Left colon (tissue), 2 donors: ENCODE measurements at regions not wholly inside any gene's neighbourhood (a gene's known extent, or its start where the extent isn't known, plus 50 kb on each side); places are given as distances from the start of the nearest gene placed in this dataset.
"Not testable (repeated sequence)": the region's sequence is repeated elsewhere in the genome, so short reads cannot be mapped to it uniquely, and the experiment has no call there.

Experiments used
- ATAC-seq: fragments of 200-7000 bp; cut with Tn5 transposase; one replicate; pipeline ENCODE4 v1.9.1; 2020; ENCODE audit warnings: mild to moderate bottlenecking, moderate library complexity
- DNase-seq, 2 donors: peaks; one replicate each; pipeline ENCODE4 v3.0.0-alpha.2; 2020
- intact Hi-C, 2 donors: fragments of 100-400 bp; cut with DNase I in 1 of 2; cut with micrococcal nuclease in 1 of 2; formaldehyde crosslinking; loops; one replicate each; pipeline versions ENCODE4 v1.11.2 to v1.14.0; 2022; cut with DNase I, micrococcal nuclease
- donor health status: DM: no; HTN: no; CAD: no.
- donor health status: DM: yes; HTN: yes; CAD: no.

GRCh38 chr2:139773720-139774277, 993.6 kb upstream of the NXPH2 start:
- ATAC-seq, result no peak
- intact Hi-C loops, result no loop called here
- no peak for DNase-seq

GRCh38 chr2:139769633-139770032, 989.4 kb upstream of the NXPH2 start:
- DNase-seq, result no peak
- ATAC-seq, result no peak

DNA sequence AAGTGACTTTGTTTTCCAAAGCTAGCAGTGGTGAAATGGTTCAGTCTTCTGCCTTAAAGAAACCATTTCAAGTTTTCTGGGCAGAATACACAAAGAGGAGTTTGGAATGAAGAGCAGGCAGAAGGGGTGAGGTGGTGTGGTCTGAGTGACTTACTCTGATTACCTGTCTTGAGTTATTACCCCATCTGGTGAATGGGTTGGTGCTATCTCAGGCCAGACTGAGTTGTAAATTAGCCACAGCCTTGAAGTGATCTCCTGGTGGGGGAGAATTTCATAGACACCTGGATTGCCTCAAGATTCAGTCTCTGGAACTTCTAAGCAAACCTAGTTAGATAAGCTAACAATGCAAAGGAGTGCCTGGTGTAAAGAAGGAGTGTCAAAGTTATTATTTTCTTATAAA, 983.5 kb upstream of the NXPH2 start:
- no peak for ATAC-seq
- DNase-seq, result no peak
- intact Hi-C loops, result no loop called here

More at GRCh38 chr2:139769633-139770032, 989.4 kb upstream of the NXPH2 start:
- intact Hi-C loops, result no loop called here

GRCh38 chr2:139759000-139759505, 978.9 kb upstream of the NXPH2 start:
- ATAC-seq (no peak), DNase-seq (no peak)
- intact Hi-C loops, result no loop called here

GRCh38 chr2:139746901-139747300, 966.7 kb upstream of the NXPH2 start:
- ATAC-seq (no peak), DNase-seq (no peak)
- intact Hi-C loops, result no loop called here

DNA sequence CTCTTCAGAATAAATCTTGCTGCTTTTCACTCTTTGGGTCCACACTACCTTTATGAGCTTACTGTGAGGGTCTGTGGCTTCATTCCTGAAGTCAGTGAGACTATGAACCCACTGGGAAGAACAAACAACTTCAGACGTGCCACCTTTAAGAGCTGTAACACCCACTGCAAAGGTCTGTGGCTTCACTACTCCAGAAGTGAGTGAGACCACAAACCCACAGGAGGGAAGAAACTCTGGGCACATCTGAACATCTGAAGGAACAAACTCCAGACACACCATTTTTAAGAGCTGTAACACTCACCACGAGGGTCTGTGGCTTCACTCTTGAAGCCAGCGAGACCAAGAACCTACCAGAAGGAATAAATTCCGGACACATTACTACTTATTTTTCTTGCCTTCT, 964.1 kb upstream of the NXPH2 start:
- DNase-seq (no peak), ATAC-seq (no peak)
- intact Hi-C loops, result no loop called here

DNA sequence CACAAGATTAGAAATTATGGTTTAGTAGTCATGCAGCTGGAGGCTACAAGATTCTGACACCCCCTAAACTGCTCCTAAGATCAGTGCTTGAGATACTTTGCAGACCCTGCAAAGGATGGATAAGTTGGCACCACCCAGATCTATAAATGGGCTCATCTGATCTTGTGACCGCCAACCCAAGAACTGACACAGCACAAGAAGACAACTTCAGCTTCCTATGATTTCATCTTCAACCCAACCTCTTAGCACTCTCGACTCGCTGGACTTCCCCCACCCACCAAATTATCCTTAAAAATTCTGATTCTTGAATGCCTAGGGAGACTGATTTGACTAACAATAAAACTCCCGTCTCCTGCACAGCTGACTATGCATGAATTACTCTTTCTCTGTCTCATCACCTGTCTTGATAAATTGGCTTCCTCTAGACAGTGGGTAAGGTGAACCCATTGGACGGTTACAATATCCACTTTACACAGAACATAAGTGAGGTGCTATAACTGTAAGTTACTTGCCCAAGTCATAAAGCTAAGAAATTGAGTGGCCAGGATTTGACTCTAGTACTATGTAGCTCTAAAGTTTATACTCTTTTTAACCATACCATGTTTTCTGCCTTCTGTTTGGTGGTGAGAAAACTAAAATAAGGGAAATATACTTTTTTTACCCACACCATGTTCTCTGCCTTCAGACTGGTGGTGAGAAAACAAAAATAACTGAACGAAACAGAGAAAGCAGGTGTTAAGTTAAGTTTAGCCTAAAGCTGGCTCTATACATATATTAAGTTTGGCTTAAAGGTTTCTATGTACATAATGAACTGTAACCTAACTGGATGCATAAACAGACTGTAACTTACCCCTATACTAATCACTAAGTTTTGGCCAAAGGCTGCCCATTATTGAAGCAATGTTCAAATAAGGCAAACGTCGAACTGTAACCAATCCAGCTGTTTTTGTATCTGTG, 962.3 kb upstream of the NXPH2 start:
- intact Hi-C loops, result no loop called here
- DNase-seq, result no peak

DNA sequence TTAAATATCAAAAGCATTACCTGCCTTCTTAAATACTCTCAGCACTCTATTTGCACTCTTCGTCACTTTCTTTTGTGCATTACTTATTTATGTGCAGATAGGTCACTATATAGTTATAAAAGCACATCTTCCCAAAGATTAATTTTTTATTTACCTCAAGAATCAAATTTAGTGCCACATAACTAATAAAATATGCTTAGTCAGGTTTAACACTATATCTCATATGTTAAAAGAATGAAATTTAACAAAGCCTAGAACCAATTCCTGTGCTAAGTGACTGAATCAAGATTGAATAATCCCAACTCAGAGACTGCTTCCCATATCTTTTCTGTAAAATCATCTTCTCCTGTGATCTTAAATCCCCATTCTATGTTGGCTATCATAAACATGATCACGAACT, 957.5 kb upstream of the NXPH2 start:
- intact Hi-C loops, result no loop called here
- no peak for DNase-seq
- no peak for ATAC-seq

More for the DNA sequence above, 962.3 kb upstream of the NXPH2 start:
- no peak for ATAC-seq

DNA sequence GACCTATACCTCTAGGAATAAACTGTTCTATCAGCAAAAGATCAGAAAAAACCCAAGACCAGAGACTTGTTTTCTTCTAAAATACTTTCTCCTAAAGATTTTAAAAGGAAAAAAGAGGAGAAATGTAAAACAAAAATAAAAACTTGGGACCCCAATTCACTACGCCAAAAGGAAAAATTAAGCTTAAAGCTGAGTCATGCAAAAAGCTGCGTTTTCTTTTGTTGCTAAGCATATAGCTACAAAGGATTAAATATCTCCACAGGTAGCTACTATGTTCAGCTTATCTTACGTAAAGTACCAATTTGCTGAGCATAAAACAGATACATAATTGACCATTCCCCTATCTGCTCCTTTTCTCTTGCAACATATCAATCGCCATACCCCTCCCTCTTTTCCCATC, 950.0 kb upstream of the NXPH2 start:
- intact Hi-C loops, result no loop called here
- no peak for ATAC-seq
- no peak for DNase-seq

DNA sequence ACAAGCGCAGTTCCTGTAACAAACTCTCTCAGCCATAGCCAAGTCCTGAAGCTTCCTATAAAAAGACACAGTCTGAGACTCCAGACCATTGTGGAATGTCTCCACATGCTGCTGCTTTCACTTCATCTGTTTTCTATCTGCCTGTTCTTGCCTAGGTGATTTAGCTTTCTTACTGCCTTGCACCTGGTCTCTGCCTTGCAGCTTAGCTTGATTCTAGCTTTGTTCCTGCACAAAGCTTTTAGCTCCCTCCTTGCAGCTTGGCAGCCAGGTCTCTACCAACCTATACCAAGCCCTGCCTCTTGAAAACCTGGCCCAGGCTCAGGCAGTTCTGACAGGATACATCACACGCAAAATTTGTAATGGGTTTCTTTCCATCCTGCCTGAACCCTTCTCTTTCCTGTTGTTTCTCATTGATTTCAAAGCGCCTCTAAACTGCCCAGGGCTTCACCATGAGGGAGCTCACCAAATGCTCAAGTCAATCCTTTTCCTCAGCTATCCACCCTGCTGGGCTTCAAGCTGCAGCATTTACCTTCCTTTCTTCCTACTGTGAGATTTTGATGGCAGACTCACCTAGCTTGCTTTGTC, 941.3 kb upstream of the NXPH2 start:
- no peak for ATAC-seq

GRCh38 chr2:139720056-139720455, 939.9 kb upstream of the NXPH2 start:
- ATAC-seq (no peak), DNase-seq (no peak)
- intact Hi-C loops, result no loop called here

More for the DNA sequence above, 941.3 kb upstream of the NXPH2 start:
- no peak for DNase-seq
- intact Hi-C loops, result no loop called here

GRCh38 chr2:139704606-139705005, 924.4 kb upstream of the NXPH2 start:
- intact Hi-C loops, result no loop called here
- ATAC-seq, result no peak
- DNase-seq, result no peak

GRCh38 chr2:139694327-139694726, 914.1 kb upstream of the NXPH2 start:
- DNase-seq (no peak), ATAC-seq (no peak)
- intact Hi-C loops, result no loop called here

GRCh38 chr2:139686205-139686604, 906.0 kb upstream of the NXPH2 start:
- intact Hi-C loops, result no loop called here
- DNase-seq (no peak), ATAC-seq (no peak)

DNA sequence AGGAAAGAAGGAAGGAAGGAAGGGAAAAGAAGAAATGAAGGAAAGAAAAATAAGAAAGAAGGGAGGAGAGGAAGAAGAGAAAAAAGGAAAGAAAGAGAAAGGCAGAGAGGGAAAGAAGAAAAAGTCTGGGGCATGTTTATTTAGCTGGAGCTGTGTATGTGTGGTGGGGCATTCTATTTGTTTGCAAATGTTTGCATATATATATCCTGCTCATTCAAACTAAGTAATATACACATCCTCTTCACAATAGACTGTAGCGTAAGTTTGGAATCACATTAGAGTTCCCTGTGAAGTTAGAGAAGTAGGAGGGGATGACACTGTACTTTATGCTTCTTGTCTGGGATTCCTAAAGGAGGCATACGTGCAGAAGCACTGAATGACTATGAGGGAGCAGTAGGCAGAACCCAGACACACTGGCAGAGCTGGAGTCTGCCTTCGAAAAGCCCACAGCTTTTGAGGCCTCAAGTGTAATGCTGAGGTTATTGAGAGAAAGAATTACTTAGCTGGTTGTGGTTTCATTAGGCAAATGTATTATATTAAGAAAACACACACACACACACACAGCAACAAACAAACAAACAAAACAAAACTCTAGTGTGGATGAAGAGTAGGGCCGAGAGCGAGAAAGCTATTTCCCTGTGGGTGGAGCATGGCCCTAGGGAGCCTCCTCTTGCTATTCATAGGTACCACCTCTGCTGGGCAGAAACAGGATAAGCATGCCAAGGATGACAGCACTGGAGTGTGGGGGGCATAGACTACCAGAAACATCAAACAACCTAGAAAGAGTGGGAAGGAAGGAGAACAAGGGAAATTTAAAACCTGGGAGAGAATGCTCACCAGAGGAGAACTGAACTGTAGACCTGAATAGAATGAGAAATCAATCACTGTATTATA, 905.1 kb upstream of the NXPH2 start:
- intact Hi-C loops, result no loop called here
- no peak for DNase-seq
- no peak for ATAC-seq

DNA sequence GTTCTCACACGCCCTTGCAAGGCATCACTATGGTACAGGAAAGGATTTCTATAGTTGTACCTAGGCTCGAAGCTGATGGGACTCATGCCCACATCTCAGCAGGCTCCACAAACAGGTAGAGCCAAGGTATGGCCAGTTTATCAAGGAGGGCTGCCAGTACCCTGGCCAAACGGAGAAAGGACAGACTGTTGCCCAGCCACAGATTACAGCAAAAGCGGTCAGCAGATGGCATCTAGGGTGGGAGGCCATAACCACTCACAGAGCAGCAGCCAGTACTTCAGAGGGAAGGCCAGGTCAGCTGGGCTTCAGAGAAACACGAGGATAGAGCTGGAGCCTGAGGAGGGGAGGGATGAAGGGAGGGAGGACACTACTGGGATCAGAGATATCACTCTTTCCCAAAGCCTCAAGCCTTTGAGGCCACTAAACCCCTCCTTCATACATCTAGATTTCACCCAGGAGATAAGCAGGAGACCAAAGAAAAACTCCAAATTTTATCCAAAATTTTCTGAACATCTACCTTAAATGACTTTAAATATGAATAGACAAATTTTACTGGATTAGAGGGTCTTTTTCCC, 904.2 kb upstream of the NXPH2 start:
- ATAC-seq (no peak), DNase-seq (no peak)

DNA sequence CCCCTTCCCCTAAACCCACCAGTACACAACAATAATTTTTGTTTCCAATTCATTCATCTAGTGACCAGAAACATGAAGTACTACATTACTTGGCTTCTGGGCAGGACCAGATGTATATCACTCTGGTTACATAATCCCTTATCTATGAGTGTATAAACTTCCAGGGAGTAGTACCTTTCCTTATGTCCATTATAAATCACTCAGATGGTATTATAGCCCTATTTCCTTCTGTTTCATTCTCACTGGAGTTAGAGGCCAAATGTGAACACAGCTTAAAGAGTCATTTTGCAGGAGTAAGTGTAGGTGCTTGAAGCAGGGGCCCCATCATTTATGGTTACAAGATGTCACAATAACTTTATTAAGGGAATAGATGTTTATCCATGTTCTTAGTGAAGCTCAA, 894.4 kb upstream of the NXPH2 start:
- ATAC-seq, result peak; percentile 99
- intact Hi-C loops, result no loop called here
- DNase-seq, result no peak

More for the DNA sequence above, 904.2 kb upstream of the NXPH2 start:
- intact Hi-C loops, result no loop called here

DNA sequence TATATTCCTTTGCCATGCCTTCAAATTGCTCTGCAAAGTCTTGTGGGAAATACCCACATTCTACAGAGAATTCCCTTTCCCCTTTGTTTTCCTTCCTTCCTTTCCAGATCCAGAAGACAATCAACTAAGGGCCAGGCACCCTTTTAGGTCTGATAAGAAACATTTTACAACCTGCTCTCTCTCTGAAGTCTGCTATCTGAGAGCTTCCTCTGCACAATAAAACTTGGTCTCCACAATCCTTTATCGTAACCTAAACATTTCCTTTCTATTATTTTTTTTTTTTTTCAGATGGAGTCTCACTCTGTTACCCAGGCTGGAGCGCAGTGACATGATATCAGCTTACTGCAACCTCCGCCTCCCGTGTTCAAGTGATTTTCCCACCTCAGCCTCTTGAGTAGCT, 893.3 kb upstream of the NXPH2 start:
- intact Hi-C loops, DNase-seq: not testable (repeated sequence)
- peak; percentile 66 for ATAC-seq

DNA sequence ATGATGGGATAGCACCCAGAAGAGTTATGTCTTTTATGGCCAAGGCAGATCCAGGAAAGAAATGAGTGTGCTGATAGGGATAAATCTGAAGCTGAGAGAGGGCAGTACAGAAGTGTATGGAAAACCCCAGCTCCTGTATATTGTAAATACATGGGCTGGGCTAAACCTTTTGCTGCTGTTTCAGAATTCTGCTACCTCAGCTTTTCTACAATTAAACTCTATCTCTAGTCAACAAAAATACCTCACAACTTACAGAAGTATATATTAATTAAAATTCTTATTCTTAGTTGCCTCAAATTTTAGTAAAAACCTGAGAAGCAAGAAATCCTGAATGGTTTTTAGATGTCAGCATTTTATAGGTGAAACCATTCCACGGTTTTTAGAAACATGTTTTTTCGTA, 889.5 kb upstream of the NXPH2 start:
- intact Hi-C loops, result no loop called here
- DNase-seq, result no peak
- no peak for ATAC-seq
